HG03196 (cell line): ENCODE measurements at regions not wholly inside any gene's neighbourhood (a gene's known extent, or its start where the extent isn't known, plus 50 kb on each side); places are given as distances from the start of the nearest gene placed in this dataset.

Experiments used
- ATAC-seq: cut with Tn5 transposase; IDR thresholded peaks from one replicate; pipeline ENCODE4 v1.9.1; 2021; ENCODE audit not compliant: unreplicated experiment

GRCh38 chr2:58304843-58305242 is 63.7 kb upstream of the FANCL start:
- ATAC-seq = no peak

GRCh38 chr2:58299123-58299522 is 58.0 kb upstream of the FANCL start:
- no peak for ATAC-seq

GRCh38 chr2:58293056-58293455 is 51.9 kb upstream of the FANCL start:
- no peak for ATAC-seq

GRCh38 chr2:58291726-58292438 is 50.8 kb upstream of the FANCL start:
- ATAC-seq = no peak
